DND-41 (cell line): ENCODE measurements at regions not wholly inside any gene's neighbourhood (a gene's known extent, or its start where the extent isn't known, plus 50 kb on each side); places are given as distances from the start of the nearest gene placed in this dataset.
"Not testable (repeated sequence)": the region's sequence is repeated elsewhere in the genome, so short reads cannot be mapped to it uniquely, and the experiment has no call there.

Experiments
- ATAC-seq: fragments of 200-7000 bp; cut with Tn5 transposase; 3 replicates; pipeline ENCODE4 v1.9.1; 2021; ENCODE audit warnings: low read depth; ENCODE audit not compliant: insufficient read depth
- DNase-seq: peaks from one replicate; pipeline ENCODE4 v3.0.0-alpha.2; 2020
- H2AFZ ChIP-seq: 2 replicates; pipeline ENCODE4 v1.6.0; 2012; ENCODE audit warnings: low read depth, low read length
- H3K27ac ChIP-seq: 2 replicates; pipeline ENCODE4 v1.5.1; 2012; ENCODE audit warnings: low read length, inconsistent platforms
- H3K27me3 ChIP-seq: fragments of 200-600 bp; sonication (generic); 2 replicates; pipeline ENCODE4 v1.6.0; 2012; ENCODE audit warnings: low read length, mild to moderate bottlenecking, inconsistent platforms; ENCODE audit not compliant: insufficient read depth, poor library complexity
- H3K36me3 ChIP-seq: 2 replicates; pipeline ENCODE4 v1.5.1; 2012; ENCODE audit warnings: low read length, inconsistent platforms; ENCODE audit not compliant: insufficient read depth
- H3K4me1 ChIP-seq: 2 replicates; pipeline ENCODE4 v1.5.1; 2012; ENCODE audit warnings: mild to moderate bottlenecking, low read length; ENCODE audit not compliant: insufficient read depth
- H3K4me2 ChIP-seq: 2 replicates; pipeline ENCODE4 v1.6.0; 2012; ENCODE audit warnings: mild to moderate bottlenecking, moderate library complexity, low read length, inconsistent platforms; ENCODE audit not compliant: insufficient read depth
- H3K4me3 ChIP-seq, 2 experiments: fragments of 200-600 bp in 1 of 2; shearing (Covaris generic) in 1 of 2; 2 replicates each; pipeline ENCODE4 v1.5.1; 2012 to 2016; ENCODE audit warnings: inconsistent platforms in 2 of 2, low read length in 2 of 2, mild to moderate bottlenecking in 2 of 2, low read depth in 1 of 2, moderate library complexity in 1 of 2
- H3K79me2 ChIP-seq: 2 replicates; pipeline ENCODE4 v1.6.0; 2012; ENCODE audit warnings: low read length, inconsistent platforms; ENCODE audit not compliant: insufficient read depth
- H3K9ac ChIP-seq: 2 replicates; pipeline ENCODE4 v1.6.0; 2012; ENCODE audit warnings: low read depth, mild to moderate bottlenecking, inconsistent platforms, low read length, moderate library complexity
- H3K9me3 ChIP-seq: 2 replicates; pipeline ENCODE4 v1.5.1; 2012; ENCODE audit warnings: low read length, moderate library complexity, mild to moderate bottlenecking, inconsistent platforms; ENCODE audit not compliant: insufficient read depth, severe bottlenecking
- H4K20me1 ChIP-seq: 2 replicates; pipeline ENCODE4 v1.6.0; 2012; ENCODE audit warnings: low read length; ENCODE audit not compliant: insufficient read depth
- CTCF ChIP-seq: IDR thresholded peaks from 2 replicates; pipeline ENCODE4 v1.5.1; 2012; ENCODE audit warnings: borderline replicate concordance, low read length, moderate library complexity, mild to moderate bottlenecking; ENCODE audit not compliant: poor library complexity, severe bottlenecking; ENCODE audit errors: extremely low read depth
- EZH2 ChIP-seq: IDR thresholded peaks from 3 replicates; pipeline ENCODE4 v1.6.1; 2012; ENCODE audit warnings: borderline replicate concordance, low read depth, mild to moderate bottlenecking, moderate library complexity, low read length, inconsistent platforms; ENCODE audit not compliant: severe bottlenecking

GRCh38 chr7:52741670-52742290, 293.7 kb upstream of the POM121L12 start:
- TF ChIP-seq EZH2, result no peak
- no peak for TF ChIP-seq CTCF
- Histone ChIP-seq H3K4me1 (no peaks in the 10 kb centered on the region), H3K9ac (no peak overlapping the region), H3K9me3 (no peaks in the 10 kb centered on the region), H3K79me2 (no peaks in the 10 kb centered on the region), H4K20me1 (no peaks in the 10 kb centered on the region), H3K27me3 (no peaks in the 10 kb centered on the region), H3K4me3 (no peak overlapping the region), H3K4me2 (no peak overlapping the region), H2AFZ (no peak overlapping the region), H3K36me3 (no peaks in the 10 kb centered on the region), H3K27ac (no peak overlapping the region)
- ATAC-seq, result no peak
- DNase-seq, result no peak

GRCh38 chr7:52735656-52736055, 299.8 kb upstream of the POM121L12 start:
- no peaks in the 10 kb centered on the region for H4K20me1 ChIP-seq
- no peaks in the 10 kb centered on the region for H3K27me3 ChIP-seq
- no peak overlapping the region for H3K27ac ChIP-seq
- H2AFZ ChIP-seq, result no peak overlapping the region
- ATAC-seq (no peak), DNase-seq (no peak)
- no peaks in the 10 kb centered on the region for H3K79me2 ChIP-seq
- no peaks in the 10 kb centered on the region for H3K4me1 ChIP-seq
- no peaks in the 10 kb centered on the region for H3K9me3 ChIP-seq
- no peak for TF ChIP-seq CTCF
- TF ChIP-seq EZH2, result no peak
- no peak overlapping the region for H3K4me3 ChIP-seq
- no peak overlapping the region for H3K9ac ChIP-seq
- H3K4me2 ChIP-seq, result no peak overlapping the region
- no peaks in the 10 kb centered on the region for H3K36me3 ChIP-seq

- H3K36me3 ChIP-seq, H3K9me3 ChIP-seq, H2AFZ ChIP-seq, H3K4me1 ChIP-seq, H3K79me2 ChIP-seq, H4K20me1 ChIP-seq, H3K27ac ChIP-seq, ATAC-seq, DNase-seq, H3K27me3 ChIP-seq, H3K4me2 ChIP-seq, H3K4me3 ChIP-seq, H3K9ac ChIP-seq: not testable (repeated sequence)
These were observed 306.8 kb upstream of the POM121L12 start for GRCh38 chr7:52728683-52729082.

GRCh38 chr7:52727632-52728031, 307.8 kb upstream of the POM121L12 start:
- Histone ChIP-seq H3K27ac (no peak overlapping the region), H3K9me3 (no peaks in the 10 kb centered on the region), H4K20me1 (no peaks in the 10 kb centered on the region), H3K4me3 (no peak overlapping the region), H3K4me2 (no peak overlapping the region), H2AFZ (no peak overlapping the region), H3K27me3 (no peaks in the 10 kb centered on the region), H3K79me2 (no peaks in the 10 kb centered on the region), H3K4me1 (no peaks in the 10 kb centered on the region), H3K9ac (no peak overlapping the region), H3K36me3 (no peaks in the 10 kb centered on the region)
- no peak for ATAC-seq
- TF ChIP-seq EZH2 (no peak), CTCF (no peak)
- no peak for DNase-seq
